ENCODE measurements at regions not wholly inside any gene's neighbourhood (a gene's known extent, or its start where the extent isn't known, plus 50 kb on each side); places are given as distances from the start of the nearest gene placed in this dataset.

GRCh38 chr2:8416849-8417832 lies 264.7 kb upstream of the ID2 start:
- Histone ChIP-seq H4K20me1 (ENCODE audit: insufficient read depth, low read length) (no peaks in the 10 kb centered on the region), H3F3A (ENCODE audit: insufficient read depth, low read length) (no peaks in the 10 kb centered on the region), H3K9me3 (replicated peaks; ENCODE audit: insufficient read depth, low read length) (no peaks in the 10 kb centered on the region), H3K4me3 (ENCODE audit: low read length) (no peak overlapping the region), H3K4me1 (ENCODE audit: low read length) (no peaks in the 10 kb centered on the region), H3K27me3 (replicated peaks; ENCODE audit: insufficient read depth, low read length) (peaks cover 67% of the 10 kb centered on the region), H3K79me2 (ENCODE audit: low read length) (no peaks in the 10 kb centered on the region), H3K36me3 (replicated peaks; ENCODE audit: insufficient read depth, low read length) (no peaks in the 10 kb centered on the region), H3K4me2 (ENCODE audit: low read depth, low read length) (no peak overlapping the region), H3K9ac (ENCODE audit: low read length) (no peak overlapping the region), H3K9me2 (replicated peaks; ENCODE audit: insufficient read depth, low read length) (no peaks in the 10 kb centered on the region), H2AFZ (ENCODE audit: low read length) (no peak overlapping the region), H3K27ac (ENCODE audit: low read length) (no peak overlapping the region)
- TF ChIP-seq EZH2 (optimal IDR thresholded peaks at IDR 0.05; ENCODE audit: low read depth, low read length) (no peak), EZH2phosphoT487 (IDR thresholded peaks at IDR 0.05; ENCODE audit: low read length) (no peak), CTCF (IDR thresholded peaks at IDR 0.05; ENCODE audit: low read length) (no peak)
- DNase-seq, result no peak

- Histone ChIP-seq H3K36me3 (replicated peaks; ENCODE audit: insufficient read depth, low read length) (no peaks in the 10 kb centered on the region), H3K27ac (ENCODE audit: low read length) (no peak overlapping the region), H3K79me2 (ENCODE audit: low read length) (no peaks in the 10 kb centered on the region), H2AFZ (ENCODE audit: low read length) (no peak overlapping the region), H4K20me1 (ENCODE audit: insufficient read depth, low read length) (no peaks in the 10 kb centered on the region), H3K27me3 (replicated peaks; ENCODE audit: insufficient read depth, low read length) (peaks cover 52% of the 10 kb centered on the region), H3K9me3 (replicated peaks; ENCODE audit: insufficient read depth, low read length) (no peaks in the 10 kb centered on the region), H3K9me2 (replicated peaks; ENCODE audit: insufficient read depth, low read length) (no peaks in the 10 kb centered on the region), H3K4me2 (ENCODE audit: low read depth, low read length) (no peak overlapping the region), H3K4me1 (ENCODE audit: low read length) (no peaks in the 10 kb centered on the region), H3K9ac (ENCODE audit: low read length) (no peak overlapping the region), H3K4me3 (ENCODE audit: low read length) (no peak overlapping the region), H3F3A (ENCODE audit: insufficient read depth, low read length) (no peaks in the 10 kb centered on the region)
- TF ChIP-seq EZH2phosphoT487 (IDR thresholded peaks at IDR 0.05; ENCODE audit: low read length) (no peak), EZH2 (optimal IDR thresholded peaks at IDR 0.05; ENCODE audit: low read depth, low read length) (no peak), CTCF (IDR thresholded peaks at IDR 0.05; ENCODE audit: low read length) (no peak)
- no peak for DNase-seq
These were observed 263.1 kb upstream of the ID2 start for GRCh38 chr2:8418721-8419120.

- no peaks in the 10 kb centered on the region for H3F3A ChIP-seq (ENCODE audit: insufficient read depth, low read length)
- H3K4me2 ChIP-seq (ENCODE audit: low read depth, low read length), result no peak overlapping the region
- no peaks in the 10 kb centered on the region for H3K79me2 ChIP-seq (ENCODE audit: low read length)
- H3K4me3 ChIP-seq (ENCODE audit: low read length), result no peak overlapping the region
- no peak overlapping the region for H2AFZ ChIP-seq (ENCODE audit: low read length)
- DNase-seq, result no peak
- no peak overlapping the region for H3K27ac ChIP-seq (ENCODE audit: low read length)
- no peaks in the 10 kb centered on the region for H3K4me1 ChIP-seq (ENCODE audit: low read length)
- H3K9me3 ChIP-seq (replicated peaks; ENCODE audit: insufficient read depth, low read length), result no peaks in the 10 kb centered on the region
- TF ChIP-seq CTCF (IDR thresholded peaks at IDR 0.05; ENCODE audit: low read length) (no peak), EZH2 (optimal IDR thresholded peaks at IDR 0.05; ENCODE audit: low read depth, low read length) (no peak), EZH2phosphoT487 (IDR thresholded peaks at IDR 0.05; ENCODE audit: low read length) (no peak)
- H3K9me2 ChIP-seq (replicated peaks; ENCODE audit: insufficient read depth, low read length), result no peaks in the 10 kb centered on the region
- peaks cover 25% of the 10 kb centered on the region for H3K27me3 ChIP-seq (replicated peaks; ENCODE audit: insufficient read depth, low read length)
- H3K36me3 ChIP-seq (replicated peaks; ENCODE audit: insufficient read depth, low read length), result no peaks in the 10 kb centered on the region
- no peaks in the 10 kb centered on the region for H4K20me1 ChIP-seq (ENCODE audit: insufficient read depth, low read length)
- H3K9ac ChIP-seq (ENCODE audit: low read length), result no peak overlapping the region
These were observed 260.0 kb upstream of the ID2 start for GRCh38 chr2:8421658-8422449.
